DND-41 (cell line): ENCODE measurements at regions not wholly inside any gene's neighbourhood (a gene's known extent, or its start where the extent isn't known, plus 50 kb on each side); places are given as distances from the start of the nearest gene placed in this dataset.

Source experiments
- ATAC-seq: fragments of 200-7000 bp; cut with Tn5 transposase; 3 replicates; pipeline ENCODE4 v1.9.1; 2021; ENCODE audit warnings: low read depth; ENCODE audit not compliant: insufficient read depth
- DNase-seq: peaks from one replicate; pipeline ENCODE4 v3.0.0-alpha.2; 2020
- H2AFZ ChIP-seq: 2 replicates; pipeline ENCODE4 v1.6.0; 2012; ENCODE audit warnings: low read depth, low read length
- H3K27ac ChIP-seq: 2 replicates; pipeline ENCODE4 v1.5.1; 2012; ENCODE audit warnings: low read length, inconsistent platforms
- H3K27me3 ChIP-seq: fragments of 200-600 bp; sonication (generic); 2 replicates; pipeline ENCODE4 v1.6.0; 2012; ENCODE audit warnings: low read length, mild to moderate bottlenecking, inconsistent platforms; ENCODE audit not compliant: insufficient read depth, poor library complexity
- H3K36me3 ChIP-seq: 2 replicates; pipeline ENCODE4 v1.5.1; 2012; ENCODE audit warnings: low read length, inconsistent platforms; ENCODE audit not compliant: insufficient read depth
- H3K4me1 ChIP-seq: 2 replicates; pipeline ENCODE4 v1.5.1; 2012; ENCODE audit warnings: mild to moderate bottlenecking, low read length; ENCODE audit not compliant: insufficient read depth
- H3K4me2 ChIP-seq: 2 replicates; pipeline ENCODE4 v1.6.0; 2012; ENCODE audit warnings: mild to moderate bottlenecking, moderate library complexity, low read length, inconsistent platforms; ENCODE audit not compliant: insufficient read depth
- H3K4me3 ChIP-seq, 2 experiments: fragments of 200-600 bp in 1 of 2; shearing (Covaris generic) in 1 of 2; 2 replicates each; pipeline ENCODE4 v1.5.1; 2012 to 2016; ENCODE audit warnings: inconsistent platforms in 2 of 2, low read length in 2 of 2, mild to moderate bottlenecking in 2 of 2, low read depth in 1 of 2, moderate library complexity in 1 of 2
- H3K79me2 ChIP-seq: 2 replicates; pipeline ENCODE4 v1.6.0; 2012; ENCODE audit warnings: low read length, inconsistent platforms; ENCODE audit not compliant: insufficient read depth
- H3K9ac ChIP-seq: 2 replicates; pipeline ENCODE4 v1.6.0; 2012; ENCODE audit warnings: low read depth, mild to moderate bottlenecking, inconsistent platforms, low read length, moderate library complexity
- H3K9me3 ChIP-seq: 2 replicates; pipeline ENCODE4 v1.5.1; 2012; ENCODE audit warnings: low read length, moderate library complexity, mild to moderate bottlenecking, inconsistent platforms; ENCODE audit not compliant: insufficient read depth, severe bottlenecking
- H4K20me1 ChIP-seq: 2 replicates; pipeline ENCODE4 v1.6.0; 2012; ENCODE audit warnings: low read length; ENCODE audit not compliant: insufficient read depth
- CTCF ChIP-seq: IDR thresholded peaks from 2 replicates; pipeline ENCODE4 v1.5.1; 2012; ENCODE audit warnings: borderline replicate concordance, low read length, moderate library complexity, mild to moderate bottlenecking; ENCODE audit not compliant: poor library complexity, severe bottlenecking; ENCODE audit errors: extremely low read depth
- EZH2 ChIP-seq: IDR thresholded peaks from 3 replicates; pipeline ENCODE4 v1.6.1; 2012; ENCODE audit warnings: borderline replicate concordance, low read depth, mild to moderate bottlenecking, moderate library complexity, low read length, inconsistent platforms; ENCODE audit not compliant: severe bottlenecking

- no peaks in the 10 kb centered on the region for H3K79me2 ChIP-seq
- no peak overlapping the region for H3K4me3 ChIP-seq
- no peaks in the 10 kb centered on the region for H3K36me3 ChIP-seq
- no peak overlapping the region for H3K27ac ChIP-seq
- DNase-seq (no peak), ATAC-seq (no peak)
- no peak for TF ChIP-seq EZH2
- no peak for TF ChIP-seq CTCF
- no peaks in the 10 kb centered on the region for H4K20me1 ChIP-seq
- no peak overlapping the region for H2AFZ ChIP-seq
- H3K9me3 ChIP-seq, result no peaks in the 10 kb centered on the region
- no peaks in the 10 kb centered on the region for H3K27me3 ChIP-seq
- H3K4me1 ChIP-seq, result no peaks in the 10 kb centered on the region
- H3K9ac ChIP-seq, result no peak overlapping the region
- H3K4me2 ChIP-seq, result no peak overlapping the region
Measured at GRCh38 chr2:17270894-17271293, 247.3 kb downstream of the RAD51AP2 start.

- no peaks in the 10 kb centered on the region for H3K9me3 ChIP-seq
- ATAC-seq, result no peak
Measured at GRCh38 chr2:17263570-17263968, 254.7 kb downstream of the RAD51AP2 start.

GRCh38 chr2:17262854-17263569 is 255.2 kb downstream of the RAD51AP2 start:
- H3K27ac ChIP-seq, result no peak overlapping the region

More at GRCh38 chr2:17263570-17263968, 254.7 kb downstream of the RAD51AP2 start:
- no peaks in the 10 kb centered on the region for H3K27me3 ChIP-seq
- H3K27ac ChIP-seq, result no peak overlapping the region
- H3K4me1 ChIP-seq, result no peaks in the 10 kb centered on the region
- TF ChIP-seq CTCF, result no peak
- no peak for TF ChIP-seq EZH2
- H2AFZ ChIP-seq, result no peak overlapping the region
- no peak overlapping the region for H3K9ac ChIP-seq
- no peaks in the 10 kb centered on the region for H4K20me1 ChIP-seq
- no peaks in the 10 kb centered on the region for H3K36me3 ChIP-seq
- no peak overlapping the region for H3K4me2 ChIP-seq
- H3K4me3 ChIP-seq, result no peak overlapping the region
- no peak for DNase-seq
- no peaks in the 10 kb centered on the region for H3K79me2 ChIP-seq

More at GRCh38 chr2:17262854-17263569, 255.2 kb downstream of the RAD51AP2 start:
- Histone ChIP-seq H3K4me1 (no peaks in the 10 kb centered on the region), H3K4me2 (no peak overlapping the region), H3K36me3 (no peaks in the 10 kb centered on the region), H3K79me2 (no peaks in the 10 kb centered on the region), H4K20me1 (no peaks in the 10 kb centered on the region), H3K9me3 (no peaks in the 10 kb centered on the region), H3K27me3 (no peaks in the 10 kb centered on the region), H2AFZ (no peak overlapping the region), H3K9ac (no peak overlapping the region), H3K4me3 (no peak overlapping the region)
- no peak for DNase-seq
- TF ChIP-seq CTCF (no peak), EZH2 (no peak)
- ATAC-seq, result no peak
